Cerebellar cortex (tissue), 1 donor: ENCODE measurements at regions not wholly inside any gene's neighbourhood (a gene's known extent, or its start where the extent isn't known, plus 50 kb on each side); places are given as distances from the start of the nearest gene placed in this dataset.
"Not testable (repeated sequence)": the region's sequence is repeated elsewhere in the genome, so short reads cannot be mapped to it uniquely, and the experiment has no call there.

Source experiments
- DNase-seq: peaks from one replicate; pipeline ENCODE4 v3.0.0-alpha.2; 2015; ENCODE audit warnings: low spot score

DNA sequence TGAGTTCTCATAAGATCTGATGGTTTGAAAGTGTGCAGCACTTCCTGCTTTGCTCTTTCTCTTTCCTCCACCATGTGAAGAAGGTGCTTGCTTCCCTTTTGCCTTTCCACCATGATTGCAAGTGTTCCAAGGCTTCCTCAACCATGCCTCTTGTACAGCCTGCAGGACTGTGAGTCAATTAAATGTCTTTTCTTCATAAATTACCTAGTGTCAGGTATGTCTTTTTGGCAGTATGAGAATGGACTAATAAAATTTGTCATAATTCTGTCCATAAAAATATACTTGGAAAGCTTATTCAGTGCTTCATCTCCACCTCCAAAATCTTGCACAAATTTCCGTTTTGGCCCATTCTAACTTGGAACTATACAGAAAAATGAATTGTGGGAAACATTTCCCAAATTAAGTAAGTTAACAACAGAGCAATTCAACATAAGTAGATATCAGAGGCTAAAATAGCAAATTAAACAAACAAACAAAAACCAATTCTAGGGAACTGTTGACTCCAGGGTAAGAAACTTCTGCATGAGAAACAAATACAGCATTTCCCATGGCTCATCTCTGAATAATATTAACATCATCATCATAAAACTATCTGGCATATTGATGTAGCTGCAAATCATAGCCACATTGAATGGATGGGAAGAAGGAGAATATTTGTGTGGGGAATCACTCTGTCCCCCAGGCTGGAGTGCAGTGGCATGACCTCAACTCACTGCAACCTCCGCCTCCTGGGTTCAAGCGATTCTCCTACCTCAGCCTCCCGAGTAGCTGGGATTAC is 459.5 kb upstream of the FAR2 start:
- DNase-seq, result no peak

DNA sequence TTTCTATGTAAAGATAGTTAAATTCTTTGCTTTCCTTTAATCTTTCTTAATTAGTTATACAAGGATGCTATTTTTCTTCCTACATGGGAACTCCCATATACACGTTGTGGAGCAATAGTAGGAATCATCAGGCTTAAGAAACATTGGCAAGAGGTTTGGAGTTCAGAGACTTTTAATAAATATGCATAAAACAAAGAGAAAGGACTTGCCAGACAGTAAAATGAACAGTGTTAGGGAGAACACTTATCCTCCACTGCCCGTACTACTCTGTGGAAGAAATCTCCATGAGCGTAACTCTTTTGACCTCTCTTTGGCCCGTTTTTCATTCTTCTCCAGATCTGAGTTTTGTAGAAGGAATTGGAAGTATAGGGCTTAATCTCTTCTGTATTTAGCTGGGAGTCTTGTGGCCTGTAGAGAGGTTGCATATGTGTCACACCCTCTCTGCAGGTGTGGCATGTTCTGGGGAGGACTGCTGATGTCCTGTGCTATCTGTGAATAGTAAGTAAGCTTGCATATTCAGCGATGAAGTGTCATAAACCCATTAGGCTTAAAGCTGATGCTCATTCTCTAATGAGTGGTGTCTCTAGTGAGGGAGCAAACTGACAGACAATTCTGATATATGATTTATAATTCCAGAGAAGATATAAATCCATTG is 455.4 kb upstream of the FAR2 start:
- no peak for DNase-seq

DNA sequence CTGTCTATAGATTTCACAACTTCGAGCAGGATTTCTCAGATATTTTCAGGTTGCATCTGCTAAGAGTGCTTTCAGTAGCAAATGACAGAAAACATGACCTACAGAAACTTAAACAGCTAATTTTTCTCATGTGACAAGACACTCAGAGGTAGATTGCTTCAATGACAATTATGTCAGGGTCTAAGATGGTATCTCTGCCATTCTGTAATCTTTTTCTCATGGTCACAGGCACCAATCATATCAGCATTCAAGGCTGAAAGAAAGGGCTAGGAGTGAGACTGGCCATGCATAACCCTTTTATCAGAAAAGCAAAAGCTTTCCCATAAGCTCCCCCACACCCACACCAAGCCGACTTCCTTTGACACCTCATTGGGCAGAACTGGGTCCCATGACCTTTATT is 450.5 kb upstream of the FAR2 start:
- DNase-seq, result no peak

DNA sequence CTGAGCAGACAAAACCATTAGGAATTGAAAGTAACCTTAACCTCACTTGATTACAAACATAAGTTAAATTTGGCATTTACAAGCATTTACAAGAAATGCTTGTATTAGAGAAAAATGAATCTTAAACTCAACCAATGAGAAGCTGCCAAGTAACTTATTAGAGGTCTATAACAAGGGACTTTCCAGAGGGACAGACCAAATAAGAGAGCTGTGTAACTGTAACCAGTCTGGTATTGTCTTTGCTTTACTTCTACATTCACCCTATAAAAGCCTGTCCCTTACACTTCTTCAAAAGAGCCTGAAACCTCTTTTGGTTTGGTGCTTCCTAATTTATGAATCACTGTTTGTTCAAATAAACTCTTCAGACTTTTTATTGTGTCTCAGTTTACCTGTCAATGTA is 450.0 kb upstream of the FAR2 start:
- no peak for DNase-seq

DNA sequence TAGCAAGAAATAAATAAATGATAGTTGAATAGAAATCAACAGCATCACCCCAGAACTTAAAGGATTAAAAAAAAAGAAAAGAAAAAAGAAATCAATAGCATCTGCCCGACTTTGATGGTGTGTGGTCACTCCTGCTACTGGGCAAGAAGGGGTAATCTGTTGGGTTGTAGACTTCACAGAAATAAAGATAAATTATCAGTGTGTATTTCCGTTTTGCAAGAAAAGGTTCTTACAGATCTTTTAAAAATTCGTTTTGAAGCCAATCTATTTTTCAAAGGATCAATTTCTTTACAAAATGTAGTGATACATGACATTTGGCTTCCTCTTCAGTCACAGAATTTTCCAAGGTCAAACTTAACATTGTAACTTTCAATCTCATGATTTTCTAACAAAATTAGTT is 448.9 kb upstream of the FAR2 start:
- no peak for DNase-seq

DNA sequence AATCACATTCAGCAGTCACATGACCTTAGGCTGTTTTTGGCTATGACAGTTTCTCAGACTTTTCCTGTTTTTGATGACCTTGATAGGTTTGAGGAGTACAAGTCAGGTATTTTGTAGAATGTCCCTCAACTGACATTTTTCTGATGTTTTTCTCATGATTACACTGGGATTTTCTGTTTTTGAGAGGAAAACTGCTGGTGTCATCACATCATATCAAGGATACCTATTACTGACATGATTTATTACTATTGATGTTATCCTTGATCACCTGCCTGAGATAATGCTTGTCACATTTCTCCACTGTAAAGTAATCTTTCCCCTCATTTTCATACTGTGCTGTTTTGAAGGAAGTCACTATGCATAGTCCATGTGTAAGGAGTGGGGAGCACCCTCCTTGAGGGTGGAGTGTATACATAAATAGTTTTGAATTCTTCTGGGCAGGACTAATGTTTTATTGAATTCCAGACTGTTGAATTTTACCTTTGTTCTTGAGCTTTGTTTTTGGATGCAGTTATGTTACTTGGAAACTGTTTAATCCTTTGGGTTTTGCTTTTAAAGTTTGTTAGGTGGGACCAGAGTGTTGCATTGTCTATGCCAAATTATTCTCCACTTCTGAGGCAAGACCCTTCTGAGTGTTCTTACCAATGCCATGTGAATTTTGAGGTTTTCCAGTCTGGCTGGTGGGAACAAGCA is 444.5 kb upstream of the FAR2 start:
- DNase-seq, result no peak

DNA sequence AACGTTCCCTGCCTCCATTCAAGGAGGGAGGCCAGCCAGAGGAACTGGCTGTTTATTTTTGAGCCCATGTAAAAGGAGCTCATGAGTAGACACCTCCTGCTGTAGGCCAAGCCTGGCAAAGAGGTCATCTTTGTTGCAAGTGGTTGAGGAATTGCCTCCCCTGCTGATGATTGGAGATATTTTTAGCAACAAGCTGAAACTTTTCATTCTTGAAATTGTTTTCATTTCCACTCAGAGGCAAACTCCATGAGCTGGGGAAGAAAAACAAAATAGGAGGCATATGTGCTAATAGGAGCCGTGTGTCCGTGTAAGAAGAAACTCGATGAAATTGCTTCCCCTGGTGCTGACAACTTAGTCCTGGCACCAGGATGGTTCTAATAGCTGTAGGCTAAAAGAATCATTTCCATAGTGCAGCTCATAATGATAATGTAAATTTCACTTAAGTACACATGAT is 440.1 kb upstream of the FAR2 start:
- DNase-seq, result no peak

DNA sequence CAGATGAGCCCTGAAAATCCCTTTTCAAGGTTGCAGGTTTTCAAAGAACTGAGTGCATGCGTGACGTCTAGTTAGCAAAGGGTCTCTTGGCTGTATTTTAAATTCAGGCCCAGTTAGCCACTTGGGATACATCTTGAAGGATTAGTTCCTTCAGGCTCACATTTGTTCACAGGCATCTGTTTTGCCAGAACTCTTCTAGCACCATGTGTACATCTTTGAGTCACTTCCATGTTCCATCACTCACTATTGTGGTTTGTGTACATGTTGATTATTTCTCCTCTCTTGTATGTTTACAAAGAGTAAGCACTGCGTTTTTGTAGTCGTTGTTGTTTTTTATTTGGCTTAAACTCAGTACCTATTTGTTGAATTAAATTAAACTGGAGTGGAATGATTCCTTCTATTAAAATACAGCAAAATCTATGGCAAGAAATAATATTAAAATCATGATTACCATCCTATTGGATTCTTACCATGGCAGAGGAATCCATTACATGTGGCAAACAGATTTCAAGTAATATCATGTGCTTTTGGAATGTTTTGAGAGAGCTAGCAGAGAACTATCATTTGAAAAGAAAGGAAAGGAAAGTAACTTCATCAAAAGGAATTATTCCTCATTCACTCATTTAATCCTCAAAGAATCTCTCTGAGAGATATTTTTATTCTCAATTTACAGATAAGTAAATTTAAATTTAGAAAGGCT is 438.9 kb upstream of the FAR2 start:
- no peak for DNase-seq

DNA sequence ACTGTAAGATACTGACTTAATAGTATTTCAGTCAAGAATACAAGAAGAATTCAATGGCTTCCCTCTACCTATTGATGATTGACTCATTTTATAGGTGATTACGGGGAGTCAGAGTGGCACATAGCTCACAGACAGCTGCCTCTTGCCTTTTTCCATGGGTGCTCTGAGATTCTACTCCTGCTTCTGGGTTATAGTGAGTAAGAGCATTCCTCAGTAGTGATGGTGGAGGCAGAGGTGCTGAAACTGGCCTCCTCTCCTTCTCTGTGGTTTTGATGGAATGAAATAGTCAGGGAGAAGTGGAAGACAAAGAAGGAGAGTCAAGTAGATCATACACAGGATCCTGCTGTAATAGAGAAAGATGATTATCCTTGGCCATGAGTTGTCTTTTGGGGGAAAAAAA is 438.2 kb upstream of the FAR2 start:
- DNase-seq, result no peak

DNA sequence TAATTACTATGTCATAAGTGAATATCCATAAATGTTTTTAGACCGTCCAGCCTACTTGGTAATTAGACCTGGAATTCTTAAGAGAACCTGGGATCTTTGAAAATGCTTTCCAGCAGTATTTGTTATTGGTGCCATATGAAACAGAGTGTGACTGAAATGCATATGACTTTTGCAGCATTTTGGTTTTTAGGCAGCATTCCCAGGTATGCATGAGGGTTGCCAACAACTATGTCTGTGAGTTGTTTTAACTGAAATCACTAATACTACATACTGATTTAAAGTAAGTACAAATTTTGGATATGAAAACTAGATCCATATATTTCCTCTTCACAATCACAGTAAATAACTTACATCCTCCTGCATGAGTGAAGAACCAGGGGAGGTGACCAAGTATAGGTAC is 437.7 kb upstream of the FAR2 start:
- DNase-seq, result no peak

DNA sequence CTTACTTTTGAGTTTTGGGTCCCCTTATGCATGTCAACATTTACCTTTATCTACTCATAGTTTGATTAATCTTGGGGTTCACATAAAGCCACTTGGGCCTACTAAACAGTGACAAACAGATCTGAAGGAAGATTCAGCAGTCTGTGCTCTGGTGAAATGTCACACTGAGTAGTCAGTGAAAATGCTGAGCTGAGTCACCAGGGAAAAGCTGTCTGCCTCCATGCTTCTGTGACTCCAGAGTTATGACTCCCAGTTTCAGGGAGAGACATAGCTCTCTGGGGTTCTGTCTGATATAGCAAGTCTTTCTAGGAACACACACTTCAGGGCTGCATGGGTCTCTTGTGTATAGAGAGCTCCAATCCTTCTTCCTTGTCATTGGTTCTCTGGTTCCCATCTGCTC is 406.3 kb upstream of the FAR2 start:
- DNase-seq, result no peak

DNA sequence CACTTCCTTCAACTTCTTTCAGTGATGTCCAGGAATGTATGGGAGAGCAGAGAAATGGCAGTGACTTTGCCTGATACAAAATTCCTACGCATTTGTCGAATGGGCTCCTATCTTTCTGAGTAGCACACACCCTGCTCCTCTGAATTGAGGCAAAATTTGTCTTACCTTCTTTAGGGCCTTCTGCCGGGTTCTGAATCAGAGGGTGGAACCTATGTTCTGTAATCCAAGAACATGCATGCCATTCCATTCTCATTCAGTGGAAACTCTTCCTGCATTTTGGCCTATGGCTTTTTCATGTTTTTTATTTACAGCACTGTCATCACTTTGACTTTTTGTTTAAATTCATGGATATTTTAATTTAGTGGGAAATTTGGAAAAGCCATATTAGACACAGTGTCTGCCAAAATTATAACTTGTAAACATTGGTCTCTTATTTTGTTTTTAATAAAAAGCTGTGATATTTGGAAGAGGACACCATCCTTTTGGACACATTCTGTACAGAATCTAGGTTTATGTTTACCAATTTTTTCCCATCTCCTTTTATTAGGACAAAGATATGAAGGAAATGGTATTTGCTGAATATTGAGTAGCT is 402.2 kb upstream of the FAR2 start:
- DNase-seq, result no peak

DNA sequence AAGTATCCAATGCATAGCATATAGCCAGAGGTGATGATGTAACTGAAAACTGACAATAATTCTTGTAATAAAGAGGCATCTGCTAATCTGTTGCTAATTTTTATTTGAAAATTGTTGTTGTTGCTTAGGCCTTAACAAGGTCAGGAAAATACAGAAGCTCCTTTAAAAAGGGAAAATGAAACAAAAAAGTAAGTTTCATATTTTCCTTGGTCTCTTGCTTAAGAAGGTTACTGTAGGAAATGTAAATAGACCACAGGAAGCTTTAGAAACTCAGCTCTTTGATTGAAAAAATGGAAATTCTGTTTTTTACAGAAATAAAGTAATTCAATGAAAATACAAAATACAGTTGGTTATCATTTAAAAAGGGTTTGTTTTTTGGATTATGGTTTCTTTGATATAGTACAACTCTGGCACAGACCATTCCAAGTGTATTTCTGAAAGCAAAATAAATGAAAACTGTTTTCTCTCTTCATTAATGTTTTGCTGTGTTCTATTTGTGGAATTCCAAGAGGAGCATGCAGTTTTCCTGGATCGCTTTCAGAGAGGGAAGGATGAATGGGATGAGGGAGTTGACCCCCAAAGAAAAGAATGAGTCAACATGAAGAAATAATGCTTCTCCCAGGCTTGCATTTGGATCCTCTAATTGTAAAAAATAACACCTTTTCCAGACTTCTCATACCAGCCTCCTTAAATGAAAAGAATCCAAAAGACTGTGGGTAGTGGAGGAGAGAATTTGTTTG is 398.0 kb upstream of the FAR2 start:
- DNase-seq, result no peak

DNA sequence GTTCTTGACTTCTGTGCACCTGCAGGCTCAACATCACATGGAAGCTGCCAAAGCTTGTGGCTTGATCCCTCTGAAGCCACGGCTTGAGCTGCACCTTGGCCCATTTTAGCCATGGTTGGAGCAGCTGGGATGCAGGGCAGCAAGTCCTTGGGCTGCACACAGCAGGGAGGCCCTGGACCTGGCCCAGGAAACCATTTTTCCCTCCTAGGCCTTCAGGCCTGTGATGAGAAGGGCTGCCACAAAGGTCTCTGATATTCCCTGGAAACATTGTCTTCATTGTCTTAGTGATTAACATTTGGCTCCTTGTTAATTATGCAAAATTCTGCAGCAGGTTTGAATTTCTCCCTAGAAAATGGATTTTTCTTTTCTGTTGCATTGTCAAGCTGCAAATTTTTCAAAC is 394.1 kb upstream of the FAR2 start:
- DNase-seq, result no peak

DNA sequence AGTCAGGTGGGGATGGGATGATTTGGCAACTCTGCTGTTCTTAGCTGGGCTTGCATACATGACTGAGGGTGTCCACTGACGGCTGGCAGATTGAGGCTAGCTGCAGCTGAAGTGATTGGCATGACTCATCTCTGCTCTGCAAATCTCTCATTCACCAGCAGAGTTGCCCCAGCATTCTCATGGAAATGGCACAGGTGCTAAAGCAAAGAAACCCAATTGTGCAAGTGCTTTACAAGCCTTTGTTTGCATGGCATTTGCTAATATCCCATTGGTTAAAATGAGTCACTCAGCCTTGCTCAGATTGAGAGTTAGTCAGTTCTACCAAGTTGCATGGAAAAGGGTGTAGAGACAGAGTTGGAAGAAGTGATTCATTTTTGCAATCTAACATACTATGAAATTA is 389.7 kb upstream of the FAR2 start:
- no peak for DNase-seq

DNA sequence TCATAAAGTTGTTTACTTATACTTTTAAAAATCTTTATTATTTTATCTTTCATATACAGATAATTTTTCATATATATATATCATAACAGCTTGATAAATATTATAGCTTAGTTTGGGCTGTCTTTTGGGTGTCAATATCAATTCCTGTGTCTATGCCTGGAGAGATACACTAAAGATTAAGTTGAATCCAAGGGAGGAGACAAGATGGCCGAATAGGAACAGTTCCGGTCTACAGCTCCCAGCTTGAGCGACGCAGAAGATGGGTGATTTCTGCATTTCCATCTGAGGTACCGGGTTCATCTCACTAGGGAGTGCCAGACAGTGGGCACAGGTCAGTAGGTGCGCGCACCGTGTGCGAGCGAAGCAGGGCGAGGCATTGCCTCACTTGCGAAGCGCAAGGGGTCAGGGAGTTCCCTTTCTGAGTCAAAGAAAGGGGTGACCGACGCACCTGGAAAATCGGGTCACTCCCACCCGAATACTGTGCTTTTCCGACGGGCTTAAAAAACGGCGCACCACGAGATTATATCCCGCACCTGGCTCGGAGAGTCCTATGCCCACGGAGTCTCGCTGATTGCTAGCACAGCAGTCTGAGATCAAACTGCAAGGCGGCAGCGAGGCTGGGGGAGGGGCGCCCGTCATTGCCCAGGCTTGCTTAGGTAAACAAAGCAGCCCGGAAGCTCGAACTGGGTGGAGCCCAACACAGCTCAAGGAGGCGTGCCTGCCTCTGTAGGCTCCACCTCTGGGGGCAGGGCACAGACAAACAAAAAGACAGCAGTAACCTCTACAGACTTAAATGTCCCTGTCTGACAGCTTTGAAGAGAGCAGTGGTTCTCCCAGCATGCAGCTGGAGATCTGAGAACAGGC is 388.8 kb upstream of the FAR2 start:
- DNase-seq, result not testable (repeated sequence)

DNA sequence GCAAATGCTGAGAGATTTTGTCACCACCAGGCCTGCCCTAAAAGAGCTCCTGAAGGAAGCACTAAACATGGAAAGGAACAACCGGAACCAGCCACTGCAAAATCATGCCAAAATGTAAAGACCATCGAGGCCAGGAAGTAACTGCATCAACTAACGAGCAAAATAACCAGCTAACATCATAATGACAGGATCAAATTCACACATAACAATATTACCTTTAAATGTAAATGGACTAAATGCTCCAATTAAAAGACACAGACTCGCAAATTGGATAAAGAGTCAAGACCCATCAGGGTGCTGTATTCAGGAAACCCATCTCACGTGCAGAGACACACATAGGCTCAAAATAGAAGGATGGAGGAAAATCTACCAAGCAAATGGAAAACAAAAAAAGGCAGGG is 387.2 kb upstream of the FAR2 start:
- DNase-seq, result not testable (repeated sequence)

DNA sequence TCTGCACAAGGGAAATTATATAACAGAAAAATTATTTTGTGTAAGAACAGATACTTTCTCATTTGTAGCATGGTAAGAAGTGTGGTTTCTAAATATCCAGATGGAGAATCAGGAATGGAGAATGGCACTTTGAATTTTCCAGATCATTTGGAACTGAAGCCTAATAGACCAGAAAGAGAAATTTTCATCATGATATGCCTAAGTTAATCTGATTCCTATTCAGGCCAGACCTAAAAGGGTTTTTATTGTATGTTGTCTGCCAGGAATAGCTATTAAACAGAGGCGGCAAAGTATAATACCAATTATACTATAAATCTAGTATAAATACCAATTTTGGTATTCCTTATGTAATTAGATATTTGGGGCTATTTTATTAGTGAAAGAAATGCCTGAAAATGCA is 382.7 kb upstream of the FAR2 start:
- DNase-seq, result no peak

DNA sequence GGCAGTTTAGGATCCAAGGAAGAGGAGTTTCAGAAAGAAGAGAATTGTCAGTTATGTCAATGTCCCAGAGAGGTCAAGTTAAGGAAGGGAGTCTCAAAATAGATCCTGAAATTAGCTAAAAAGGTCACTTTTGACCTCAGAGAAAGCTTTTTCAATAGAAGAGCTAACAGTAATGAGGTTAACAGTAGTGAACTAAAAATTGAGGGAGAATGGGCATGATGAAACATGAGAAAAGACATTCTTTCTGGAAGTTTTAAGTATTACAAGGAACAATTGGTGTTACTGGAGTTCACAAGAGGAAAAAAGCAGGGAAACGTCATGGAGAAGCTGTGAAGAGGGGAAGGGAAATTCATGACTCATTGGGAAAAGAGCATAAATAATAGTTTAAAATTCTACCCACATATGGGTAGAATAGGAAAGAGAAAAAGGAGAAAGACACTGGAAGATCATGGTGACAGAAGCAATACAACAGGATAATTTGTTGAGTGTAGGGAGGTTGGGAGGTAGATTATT is 381.2 kb upstream of the FAR2 start:
- DNase-seq, result no peak

DNA sequence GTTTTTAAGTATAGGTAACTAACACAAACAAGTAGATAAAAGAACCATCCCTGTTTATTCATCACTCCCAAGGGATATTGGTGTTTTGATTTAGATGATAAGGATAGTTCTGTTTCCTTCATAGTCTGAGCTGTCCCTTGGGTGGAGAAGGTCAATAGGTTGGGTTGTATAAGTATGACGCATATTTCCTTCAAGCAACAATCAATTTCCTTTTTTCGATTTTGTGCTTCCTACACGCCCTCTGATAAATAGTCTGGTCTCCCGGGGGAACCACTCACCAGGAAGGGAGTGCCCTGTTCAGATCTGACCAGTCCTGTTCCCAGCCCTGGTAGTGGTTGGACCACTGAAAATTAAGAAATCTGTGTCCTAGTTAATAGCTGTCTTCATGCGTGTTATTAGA is 378.8 kb upstream of the FAR2 start:
- no peak for DNase-seq
